ENCODE measurements at regions not wholly inside any gene's neighbourhood (a gene's known extent, or its start where the extent isn't known, plus 50 kb on each side); places are given as distances from the start of the nearest gene placed in this dataset.

GRCh38 chr13:42720858-42721219, 60.5 kb upstream of the FAM216B start:
- DNase-seq = no peak

GRCh38 chr13:42722883-42723539, 58.4 kb upstream of the FAM216B start:
- DNase-seq = no peak

GRCh38 chr13:42728507-42729180, 52.7 kb upstream of the FAM216B start:
- DNase-seq = no peak

- DNase-seq = no peak
Observed at GRCh38 chr13:42729857-42730402, 51.5 kb upstream of the FAM216B start.
